ENCODE measurements at regions not wholly inside any gene's neighbourhood (a gene's known extent, or its start where the extent isn't known, plus 50 kb on each side); places are given as distances from the start of the nearest gene placed in this dataset.

DNA sequence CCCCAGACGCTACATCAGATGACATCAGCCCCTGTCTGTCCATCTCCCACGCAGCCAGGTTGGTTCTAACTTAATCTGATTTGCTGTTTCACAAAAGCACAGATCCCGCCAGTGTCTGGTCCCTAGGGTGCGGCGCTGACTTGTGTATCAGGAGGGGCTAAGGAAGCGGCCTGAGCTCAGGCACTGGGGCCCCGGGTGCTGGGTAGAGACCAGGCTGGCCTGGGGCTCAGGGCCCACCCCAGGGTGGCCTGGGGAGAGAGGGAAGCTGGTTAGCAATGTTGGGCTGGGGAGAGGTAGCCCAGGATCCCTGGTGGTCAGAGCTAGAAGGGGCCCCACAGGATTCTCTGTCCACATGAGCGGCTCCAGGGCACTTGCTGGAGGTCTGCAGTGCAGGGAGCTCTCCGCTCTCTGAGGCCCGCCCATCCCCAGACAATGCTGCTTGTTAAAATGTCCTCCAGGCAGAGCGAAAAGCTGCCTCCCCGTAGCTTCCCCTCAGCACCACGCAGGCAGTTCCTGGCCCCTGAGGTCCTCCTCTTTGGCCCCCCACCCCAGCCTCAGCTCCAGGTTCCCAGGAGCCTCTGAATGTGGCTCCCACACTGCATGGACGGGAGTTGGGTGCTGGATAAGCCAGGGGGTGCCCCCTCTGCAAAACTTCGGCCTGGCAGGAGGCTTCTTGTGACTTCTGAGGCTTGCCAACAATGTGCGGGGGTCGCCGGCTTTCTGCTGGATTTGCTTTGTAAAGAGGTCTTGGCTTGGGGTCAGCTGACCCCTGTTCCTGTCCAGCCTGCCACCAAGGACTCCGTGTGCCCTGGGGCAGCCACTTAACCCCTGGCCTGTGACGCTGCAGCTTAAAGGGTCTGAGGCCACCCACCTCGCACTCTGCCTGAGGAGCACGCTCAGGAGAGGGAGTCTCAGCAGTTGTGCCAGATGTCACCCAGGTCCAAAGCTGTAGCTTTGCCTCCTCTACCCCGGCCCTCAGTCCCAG, 112.9 kb downstream of the CPZ start:
- no peak overlapping the region for H3K27ac ChIP-seq (ENCODE audit: low read depth, low read length)
- H3K9ac ChIP-seq (ENCODE audit: low read length in 5 of 5) = no peak overlapping the region
- peaks cover 32 to 54% (median 49%) of the 10 kb centered on the region in 5 donors for H3K27me3 ChIP-seq (ENCODE audit: control insufficient read depth in 5 of 5, insufficient read depth in 4 of 5, low read length in 5 of 5)
- peaks cover 0 to 2% (median 0%) of the 10 kb centered on the region in 5 donors for H3K4me1 ChIP-seq (ENCODE audit: control insufficient read depth in 5 of 5, insufficient read depth in 5 of 5, low read length in 5 of 5)
- H3K4me3 ChIP-seq (ENCODE audit: low read depth in 1 of 5, low read length in 5 of 5) = no peak overlapping the region
- peaks cover 0 to 3% (median 0%) of the 10 kb centered on the region in 5 donors for H3K9me3 ChIP-seq (ENCODE audit: control insufficient read depth in 5 of 5, low read length in 5 of 5)
- H3K36me3 ChIP-seq (ENCODE audit: control insufficient read depth in 5 of 5, insufficient read depth in 5 of 5, low read length in 5 of 5) = no peaks in the 10 kb centered on the region

GRCh38 chr4:8704632-8705031, 112.1 kb downstream of the CPZ start:
- Histone ChIP-seq H3K36me3 (ENCODE audit: control insufficient read depth in 5 of 5, insufficient read depth in 5 of 5, low read length in 5 of 5) (no peaks in the 10 kb centered on the region), H3K9ac (ENCODE audit: low read length in 5 of 5) (no peak overlapping the region), H3K9me3 (ENCODE audit: control insufficient read depth in 5 of 5, low read length in 5 of 5) (no peaks in the 10 kb centered on the region), H3K27ac (ENCODE audit: low read depth, low read length) (no peak overlapping the region), H3K4me1 (ENCODE audit: control insufficient read depth in 5 of 5, insufficient read depth in 5 of 5, low read length in 5 of 5) (peaks cover 0 to 3% (median 0%) of the 10 kb centered on the region in 5 donors), H3K4me3 (ENCODE audit: low read depth in 1 of 5, low read length in 5 of 5) (no peak overlapping the region), H3K27me3 (ENCODE audit: control insufficient read depth in 5 of 5, insufficient read depth in 4 of 5, low read length in 5 of 5) (peaks cover 38 to 56% (median 51%) of the 10 kb centered on the region in 5 donors)

DNA sequence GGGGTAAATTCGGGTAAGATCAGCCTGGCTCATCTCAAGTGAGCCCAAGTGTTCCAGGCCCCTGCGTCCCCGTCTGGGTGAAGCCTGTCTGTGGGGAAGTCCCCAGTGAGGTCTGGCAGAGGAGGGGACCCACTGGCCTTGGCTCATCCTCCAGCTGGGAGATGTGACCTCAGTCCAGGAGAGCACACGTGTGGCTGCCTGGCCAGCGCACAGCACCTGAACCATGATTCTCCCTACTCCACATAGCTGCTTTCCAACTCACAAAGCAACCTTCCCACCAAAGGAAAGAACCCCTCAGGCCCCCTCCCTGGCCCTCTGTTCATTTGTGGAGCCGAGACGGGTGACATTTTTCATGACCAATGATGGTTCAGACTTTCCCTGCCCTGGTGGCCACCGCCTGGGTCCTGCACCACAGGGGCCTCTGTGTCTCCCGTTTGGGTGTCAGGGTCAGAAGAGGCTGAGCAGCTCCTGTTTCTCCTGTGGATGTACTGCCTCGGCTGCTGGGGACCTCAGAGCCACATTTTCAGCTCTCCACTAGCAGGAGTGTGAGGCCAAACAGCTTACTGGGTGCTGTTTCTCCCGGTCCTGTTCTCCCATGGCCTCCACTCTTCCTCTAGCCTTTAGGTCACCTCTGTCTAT, 111.4 kb downstream of the CPZ start:
- H3K4me1 ChIP-seq (ENCODE audit: control insufficient read depth in 5 of 5, insufficient read depth in 5 of 5, low read length in 5 of 5) = peaks cover 0 to 3% (median 0%) of the 10 kb centered on the region in 5 donors
- peaks cover 42 to 60% (median 54%) of the 10 kb centered on the region in 5 donors for H3K27me3 ChIP-seq (ENCODE audit: control insufficient read depth in 5 of 5, insufficient read depth in 4 of 5, low read length in 5 of 5)
- no peak overlapping the region for H3K9ac ChIP-seq (ENCODE audit: low read length in 5 of 5)
- H3K36me3 ChIP-seq (ENCODE audit: control insufficient read depth in 5 of 5, insufficient read depth in 5 of 5, low read length in 5 of 5) = no peaks in the 10 kb centered on the region
- H3K9me3 ChIP-seq (ENCODE audit: control insufficient read depth in 5 of 5, low read length in 5 of 5) = no peaks in the 10 kb centered on the region
- H3K4me3 ChIP-seq (ENCODE audit: low read depth in 1 of 5, low read length in 5 of 5) = no peak overlapping the region
- H3K27ac ChIP-seq (ENCODE audit: low read depth, low read length) = no peak overlapping the region

DNA sequence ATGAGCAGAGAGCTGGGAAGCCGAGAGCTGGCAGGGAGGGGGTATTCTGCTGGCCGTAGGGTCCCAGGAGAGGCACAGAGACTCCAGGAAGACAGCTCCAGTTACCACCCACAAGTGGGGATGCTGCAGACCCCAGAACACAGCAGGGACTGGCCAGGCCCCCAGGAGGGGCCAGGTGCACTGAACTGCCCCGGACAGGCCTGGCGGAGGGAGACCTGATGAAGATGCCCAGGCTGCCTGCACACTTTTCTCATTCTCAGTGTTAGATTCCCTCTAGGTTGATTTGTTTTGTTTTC, 110.8 kb downstream of the CPZ start:
- Histone ChIP-seq H3K27ac (ENCODE audit: low read depth, low read length) (no peak overlapping the region), H3K4me1 (ENCODE audit: control insufficient read depth in 5 of 5, insufficient read depth in 5 of 5, low read length in 5 of 5) (peaks cover 0 to 3% (median 0%) of the 10 kb centered on the region in 5 donors), H3K27me3 (ENCODE audit: control insufficient read depth in 5 of 5, insufficient read depth in 4 of 5, low read length in 5 of 5) (peaks cover 46 to 65% (median 53%) of the 10 kb centered on the region in 5 donors), H3K36me3 (ENCODE audit: control insufficient read depth in 5 of 5, insufficient read depth in 5 of 5, low read length in 5 of 5) (no peaks in the 10 kb centered on the region), H3K4me3 (ENCODE audit: low read depth in 1 of 5, low read length in 5 of 5) (no peak overlapping the region), H3K9ac (ENCODE audit: low read length in 5 of 5) (no peak overlapping the region), H3K9me3 (ENCODE audit: control insufficient read depth in 5 of 5, low read length in 5 of 5) (no peaks in the 10 kb centered on the region)

DNA sequence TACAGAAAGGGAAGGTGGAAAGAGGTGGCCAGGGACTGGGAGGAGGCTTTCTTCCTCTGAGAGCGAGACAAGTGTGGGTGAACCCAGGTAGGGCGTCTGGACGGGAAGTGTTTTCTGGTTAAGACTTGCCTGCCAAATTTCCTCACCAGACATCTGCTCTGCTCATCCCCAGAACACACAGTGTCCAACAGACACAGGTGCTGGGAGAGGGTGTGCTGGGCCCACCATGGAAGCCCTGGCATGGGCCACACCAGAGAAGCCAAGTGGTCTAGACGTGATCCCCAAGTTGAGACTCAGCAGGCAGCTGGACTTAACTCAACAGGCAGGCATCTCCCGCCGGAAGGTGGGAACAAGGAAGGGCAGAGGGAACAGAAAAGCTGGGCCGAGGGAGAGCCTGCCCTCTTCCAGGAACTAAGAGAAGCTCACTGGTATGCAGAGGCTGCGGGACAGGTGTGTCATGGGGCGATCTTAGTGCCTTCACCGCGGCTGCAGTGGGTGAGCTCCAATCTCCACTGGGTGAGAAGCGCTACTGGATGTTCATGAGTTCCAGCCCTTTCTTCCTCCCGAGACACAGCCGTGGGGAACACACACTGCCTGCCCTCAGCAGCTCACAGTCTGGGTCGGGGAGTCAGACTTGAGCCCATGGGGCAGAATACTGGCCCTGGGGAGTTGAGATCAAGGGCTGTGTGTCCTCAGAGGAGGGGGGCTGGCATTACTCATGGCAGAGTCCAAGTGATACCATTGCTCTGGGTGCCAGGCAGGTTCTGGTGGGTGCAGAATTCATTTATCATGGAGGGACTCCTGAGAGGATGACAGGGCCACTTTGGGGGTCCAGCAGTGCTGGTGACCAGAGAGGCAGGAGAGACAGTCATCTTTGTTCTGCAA, 110.2 kb downstream of the CPZ start:
- Histone ChIP-seq H3K27ac (ENCODE audit: low read depth, low read length) (no peak overlapping the region), H3K4me1 (ENCODE audit: control insufficient read depth in 5 of 5, insufficient read depth in 5 of 5, low read length in 5 of 5) (peaks cover 0 to 3% (median 0%) of the 10 kb centered on the region in 5 donors), H3K36me3 (ENCODE audit: control insufficient read depth in 5 of 5, insufficient read depth in 5 of 5, low read length in 5 of 5) (no peaks in the 10 kb centered on the region), H3K27me3 (ENCODE audit: control insufficient read depth in 5 of 5, insufficient read depth in 4 of 5, low read length in 5 of 5) (peaks cover 47 to 66% (median 55%) of the 10 kb centered on the region in 5 donors), H3K4me3 (ENCODE audit: low read depth in 1 of 5, low read length in 5 of 5) (no peak overlapping the region), H3K9ac (ENCODE audit: low read length in 5 of 5) (no peak overlapping the region), H3K9me3 (ENCODE audit: control insufficient read depth in 5 of 5, low read length in 5 of 5) (peaks cover 0 to 4% (median 2%) of the 10 kb centered on the region in 5 donors)

DNA sequence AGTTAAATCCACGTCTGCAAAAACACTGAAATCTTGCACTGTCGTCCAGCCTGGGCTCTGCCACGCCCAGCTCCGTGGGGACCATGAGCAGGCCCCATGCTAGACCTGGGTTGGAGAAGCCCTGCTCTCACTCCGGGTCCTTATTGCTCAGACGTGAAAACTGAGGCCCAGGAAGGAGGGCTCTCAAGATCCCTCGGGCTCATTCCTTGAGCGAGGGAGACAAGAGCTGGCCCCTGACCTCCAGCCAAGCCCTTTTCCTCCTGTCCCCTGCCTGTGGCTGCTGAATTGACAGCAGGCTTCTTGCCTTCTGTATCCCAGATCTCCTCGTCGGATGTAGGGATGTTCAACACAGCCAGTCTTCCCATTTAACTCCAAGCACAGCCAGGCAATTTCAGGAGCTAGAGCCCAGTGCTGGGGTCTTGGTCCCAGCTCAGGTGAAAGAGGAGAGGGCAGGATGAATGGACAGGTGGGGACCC, 109.5 kb downstream of the CPZ start:
- Histone ChIP-seq H3K36me3 (ENCODE audit: control insufficient read depth in 5 of 5, insufficient read depth in 5 of 5, low read length in 5 of 5) (no peaks in the 10 kb centered on the region), H3K4me3 (ENCODE audit: low read depth in 1 of 5, low read length in 5 of 5) (no peak overlapping the region), H3K9ac (ENCODE audit: low read length in 5 of 5) (no peak overlapping the region)

GRCh38 chr4:8701126-8702019, 108.8 kb downstream of the CPZ start:
- Histone ChIP-seq H3K4me1 (ENCODE audit: control insufficient read depth in 5 of 5, insufficient read depth in 5 of 5, low read length in 5 of 5) (peaks cover 0 to 3% (median 0%) of the 10 kb centered on the region in 5 donors), H3K27ac (ENCODE audit: low read depth, low read length) (no peak overlapping the region), H3K36me3 (ENCODE audit: control insufficient read depth in 5 of 5, insufficient read depth in 5 of 5, low read length in 5 of 5) (no peaks in the 10 kb centered on the region), H3K9ac (ENCODE audit: low read length in 5 of 5) (no peak overlapping the region), H3K27me3 (ENCODE audit: control insufficient read depth in 5 of 5, insufficient read depth in 4 of 5, low read length in 5 of 5) (peaks cover 47 to 63% (median 56%) of the 10 kb centered on the region in 5 donors), H3K9me3 (ENCODE audit: control insufficient read depth in 5 of 5, low read length in 5 of 5) (peaks cover 0 to 10% (median 4%) of the 10 kb centered on the region in 5 donors), H3K4me3 (ENCODE audit: low read depth in 1 of 5, low read length in 5 of 5) (no peak overlapping the region)

More for the DNA sequence above, 109.5 kb downstream of the CPZ start:
- Histone ChIP-seq H3K4me1 (ENCODE audit: control insufficient read depth in 5 of 5, insufficient read depth in 5 of 5, low read length in 5 of 5) (peaks cover 0 to 3% (median 0%) of the 10 kb centered on the region in 5 donors), H3K27ac (ENCODE audit: low read depth, low read length) (no peak overlapping the region), H3K9me3 (ENCODE audit: control insufficient read depth in 5 of 5, low read length in 5 of 5) (peaks cover 0 to 10% (median 4%) of the 10 kb centered on the region in 5 donors), H3K27me3 (ENCODE audit: control insufficient read depth in 5 of 5, insufficient read depth in 4 of 5, low read length in 5 of 5) (peaks cover 47 to 66% (median 56%) of the 10 kb centered on the region in 5 donors)

DNA sequence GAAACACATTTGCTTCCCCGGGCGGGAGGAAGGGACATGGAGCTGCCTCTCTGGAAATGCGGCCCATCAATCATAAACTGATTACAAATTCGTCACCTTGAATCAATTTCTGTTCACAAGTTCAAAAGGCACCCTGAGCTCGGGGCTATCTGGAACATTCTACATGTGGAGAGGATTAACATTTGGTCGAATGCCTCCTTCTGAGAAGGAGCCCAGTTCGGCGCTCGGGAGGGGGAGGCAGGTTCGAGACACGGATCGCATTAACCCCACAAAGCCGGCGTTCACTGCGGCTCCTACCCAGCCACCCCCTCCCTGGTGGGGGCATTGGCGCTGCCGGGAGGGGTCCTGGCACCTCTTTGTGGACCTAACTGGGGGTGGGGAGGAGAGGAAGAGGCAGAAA, 108.0 kb downstream of the CPZ start:
- H3K36me3 ChIP-seq (ENCODE audit: control insufficient read depth in 5 of 5, insufficient read depth in 5 of 5, low read length in 5 of 5) = no peaks in the 10 kb centered on the region
- no peak overlapping the region for H3K4me3 ChIP-seq (ENCODE audit: low read depth in 1 of 5, low read length in 5 of 5)
- peaks cover 0 to 10% (median 4%) of the 10 kb centered on the region in 5 donors for H3K9me3 ChIP-seq (ENCODE audit: control insufficient read depth in 5 of 5, low read length in 5 of 5)
- peaks cover 40 to 61% (median 54%) of the 10 kb centered on the region in 5 donors for H3K27me3 ChIP-seq (ENCODE audit: control insufficient read depth in 5 of 5, insufficient read depth in 4 of 5, low read length in 5 of 5)
- H3K9ac ChIP-seq (ENCODE audit: low read length in 5 of 5) = no peak overlapping the region
- H3K27ac ChIP-seq (ENCODE audit: low read depth, low read length) = no peak overlapping the region
- H3K4me1 ChIP-seq (ENCODE audit: control insufficient read depth in 5 of 5, insufficient read depth in 5 of 5, low read length in 5 of 5) = peaks cover 0 to 3% (median 0%) of the 10 kb centered on the region in 5 donors
